H1 (cell line): ENCODE measurements at regions not wholly inside any gene's neighbourhood (a gene's known extent, or its start where the extent isn't known, plus 50 kb on each side); places are given as distances from the start of the nearest gene placed in this dataset.

Source experiments
- CTCF ChIA-PET: fragments of 300-600 bp; sonication (Branson Sonifier 250); formaldehyde crosslinking; loops from one replicate; lab custom pipeline; 2021; ENCODE audit not compliant: partially characterized antibody; lab: Charles Lee
- POLR2A ChIA-PET: fragments of 300-600 bp; sonication (Branson Sonifier 250); formaldehyde crosslinking; loops from one replicate; lab custom pipeline; 2021; ENCODE audit warnings: inconsistent platforms; ENCODE audit not compliant: partially characterized antibody; lab: Charles Lee
- DNase-seq, 2 experiments: peaks; one replicate each; pipeline versions ENCODE4 v3.0.0 to v3.0.0-alpha.2; 2010 to 2022; ENCODE audit warnings: low spot score in 2 of 2, low read depth in 1 of 2, mixed read lengths in 1 of 2
- FAIRE-seq: peaks from 2 replicates; lab custom pipeline; 2011; peaks lifted over from hg19 to GRCh38; lab: Jason Lieb, UNC
- H2AFZ ChIP-seq: 2 replicates; pipeline ENCODE4 v1.8.1; 2012; ENCODE audit warnings: low read length, inconsistent platforms
- H2AK5ac ChIP-seq: 2 replicates; pipeline ENCODE4 v1.6.1; 2013; ENCODE audit warnings: low read depth, low read length
- H2BK120ac ChIP-seq: replicated peaks from 2 replicates; pipeline ENCODE3; 2013; ENCODE audit warnings: low read depth, low read length, inconsistent platforms
- H2BK12ac ChIP-seq: 2 replicates; pipeline ENCODE4 v1.6.1; 2013; ENCODE audit warnings: low read depth, low read length
- H2BK15ac ChIP-seq: 2 replicates; pipeline ENCODE4 v1.6.1; 2013; ENCODE audit warnings: low read length
- H2BK20ac ChIP-seq: 2 replicates; pipeline ENCODE4 v1.6.1; 2013; ENCODE audit warnings: low read length
- H2BK5ac ChIP-seq: 2 replicates; pipeline ENCODE4 v1.6.1; 2013; ENCODE audit warnings: low read depth, low read length
- H3K14ac ChIP-seq: 2 replicates; pipeline ENCODE4 v1.6.1; 2013; ENCODE audit warnings: inconsistent platforms; ENCODE audit not compliant: insufficient read length
- H3K18ac ChIP-seq: 2 replicates; pipeline ENCODE4 v1.6.1; 2013; ENCODE audit warnings: low read length; ENCODE audit errors: extremely low read depth
- H3K23ac ChIP-seq: 2 replicates; pipeline ENCODE4 v1.6.1; 2013; ENCODE audit warnings: inconsistent platforms; ENCODE audit not compliant: insufficient read length
- H3K23me2 ChIP-seq: 2 replicates; pipeline ENCODE4 v1.6.1; 2013; ENCODE audit warnings: low read depth, low read length
- H3K27ac ChIP-seq: 2 replicates; pipeline ENCODE4 v1.6.1; 2011; ENCODE audit warnings: low read depth, low read length, inconsistent platforms
- H3K27me3 ChIP-seq, 4 experiments: replicated peaks in 1 of 4; 1 replicate in 1 of 4; 2 replicates in 3 of 4; pipeline versions ENCODE4 v1.6.1 to v1.8.1; 2011 to 2013; ENCODE audit warnings: low read length in 3 of 4, mild to moderate bottlenecking in 3 of 4, inconsistent platforms in 2 of 4, mixed read lengths in 2 of 4, moderate library complexity in 1 of 4; ENCODE audit not compliant: control insufficient read depth in 3 of 4, insufficient read depth in 3 of 4; ENCODE audit errors: extremely low read depth in 1 of 4
- H3K36me3 ChIP-seq, 4 experiments: 2 replicates each; pipeline versions ENCODE4 v1.6.1 to v1.8.1; 2011 to 2013; ENCODE audit warnings: mild to moderate bottlenecking in 4 of 4, low read length in 3 of 4, moderate library complexity in 2 of 4, control low read depth in 1 of 4, inconsistent platforms in 1 of 4; ENCODE audit not compliant: insufficient read depth in 4 of 4, control insufficient read depth in 2 of 4
- H3K4ac ChIP-seq: replicated peaks from 2 replicates; pipeline ENCODE3; 2013; ENCODE audit warnings: low read length, low read depth, mixed read lengths, inconsistent platforms; ENCODE audit not compliant: insufficient read length
- H3K4me1 ChIP-seq, 4 experiments: replicated peaks in 1 of 4; 1 replicate in 1 of 4; 2 replicates in 3 of 4; pipeline versions ENCODE4 v1.6.1 to v1.8.1; 2011 to 2013; ENCODE audit warnings: low read length in 3 of 4, inconsistent platforms in 2 of 4, mixed read lengths in 1 of 4; ENCODE audit not compliant: insufficient read depth in 4 of 4, control insufficient read depth in 3 of 4
- H3K4me2 ChIP-seq, 2 experiments: 2 replicates each; pipeline versions ENCODE4 v1.6.1 to v1.8.1; 2011 to 2013; ENCODE audit warnings: low read depth in 2 of 2, low read length in 2 of 2, control low read depth in 1 of 2, inconsistent platforms in 1 of 2, mild to moderate bottlenecking in 1 of 2; ENCODE audit not compliant: insufficient read depth in 1 of 2
- H3K4me3 ChIP-seq, 4 experiments: fragments of 200-600, 300-600 bp in 1 of 4; sonication (generic), shearing (Covaris generic), sonication (Bioruptor Twin) in 1 of 4; 2 replicates each; pipeline versions ENCODE4 v1.5.1 to v1.8.1; 2011 to 2016; ENCODE audit warnings: low read length in 4 of 4, low read depth in 3 of 4, control low read depth in 2 of 4, inconsistent platforms in 2 of 4, mild to moderate bottlenecking in 2 of 4, mixed read lengths in 1 of 4, moderate library complexity in 1 of 4; ENCODE audit not compliant: insufficient read depth in 2 of 4; ENCODE audit errors: extremely low read depth in 1 of 4
- H3K56ac ChIP-seq: replicated peaks from 2 replicates; pipeline ENCODE3; 2013; ENCODE audit warnings: low read depth, mild to moderate bottlenecking, mixed read lengths, low read length, inconsistent platforms; ENCODE audit not compliant: insufficient read length
- H3K79me1 ChIP-seq: 2 replicates; pipeline ENCODE4 v1.6.1; 2013; ENCODE audit warnings: low read depth, low read length, control low read depth
- H3K79me2 ChIP-seq, 2 experiments: 2 replicates each; pipeline versions ENCODE4 v1.6.1 to v1.8.1; 2012 to 2013; ENCODE audit warnings: low read length in 2 of 2, mild to moderate bottlenecking in 2 of 2, inconsistent platforms in 1 of 2; ENCODE audit not compliant: insufficient read depth in 2 of 2, control insufficient read depth in 1 of 2
- H3K9ac ChIP-seq, 4 experiments: replicated peaks in 1 of 4; 1 replicate in 1 of 4; 2 replicates in 3 of 4; pipeline versions ENCODE4 v1.6.1 to v1.8.1; 2011 to 2013; ENCODE audit warnings: low read depth in 3 of 4, low read length in 3 of 4, control low read depth in 2 of 4, mild to moderate bottlenecking in 2 of 4, moderate library complexity in 2 of 4, inconsistent platforms in 1 of 4; ENCODE audit errors: extremely low read depth in 1 of 4
- H3K9me3 ChIP-seq, 2 experiments: 2 replicates each; pipeline versions ENCODE4 v1.6.1 to v1.8.1; 2012 to 2013; ENCODE audit warnings: mild to moderate bottlenecking in 2 of 2, moderate library complexity in 2 of 2, control low read depth in 1 of 2, inconsistent platforms in 1 of 2, low read depth in 1 of 2, low read length in 1 of 2, mixed read lengths in 1 of 2; ENCODE audit not compliant: insufficient read depth in 2 of 2
- H4K20me1 ChIP-seq, 2 experiments: replicated peaks in 1 of 2; 2 replicates each; pipeline versions ENCODE3 to v1.8.1; 2011 to 2013; ENCODE audit warnings: inconsistent platforms in 2 of 2, low read length in 2 of 2, mild to moderate bottlenecking in 1 of 2; ENCODE audit not compliant: insufficient read depth in 2 of 2, control insufficient read depth in 1 of 2
- H4K5ac ChIP-seq: 2 replicates; pipeline ENCODE4 v1.6.1; 2013; ENCODE audit warnings: low read length, low read depth, mixed read lengths, inconsistent platforms; ENCODE audit not compliant: insufficient read length
- H4K8ac ChIP-seq: 2 replicates; pipeline ENCODE4 v1.8.0; 2013; ENCODE audit warnings: mild to moderate bottlenecking, moderate library complexity, low read length, inconsistent platforms; ENCODE audit not compliant: insufficient read depth; ENCODE audit errors: extremely low read depth
- H4K91ac ChIP-seq: replicated peaks from 2 replicates; pipeline ENCODE3; 2013; ENCODE audit warnings: low read length, mixed read lengths, inconsistent platforms; ENCODE audit not compliant: insufficient read length
- BCL11A ChIP-seq, 2 experiments: IDR thresholded peaks; one replicate each; pipeline ENCODE4 v1.6.1; 2011; ENCODE audit warnings: low read depth in 2 of 2, low read length in 2 of 2, mild to moderate bottlenecking in 2 of 2
- CHD1 ChIP-seq: IDR thresholded peaks from 2 replicates; pipeline ENCODE4 v1.6.1; 2012; ENCODE audit warnings: low read depth, low read length, improper control_type of control experiment
- CREB1 ChIP-seq: IDR thresholded peaks from 2 replicates; pipeline ENCODE4 v1.6.1; 2012; ENCODE audit warnings: inconsistent platforms
- CTBP2 ChIP-seq: IDR thresholded peaks from 2 replicates; pipeline ENCODE4 v1.7.0; 2011; ENCODE audit warnings: borderline replicate concordance, mild to moderate bottlenecking, moderate library complexity, mixed read lengths, low read length; ENCODE audit not compliant: insufficient read depth, insufficient read length
- EP300 ChIP-seq, 2 experiments: IDR thresholded peaks; 1 replicate in 1 of 2; 2 replicates in 1 of 2; pipeline ENCODE4 v1.6.1; 2011 to 2012; ENCODE audit warnings: low read depth in 2 of 2, low read length in 2 of 2, mild to moderate bottlenecking in 2 of 2, borderline replicate concordance in 1 of 2, inconsistent platforms in 1 of 2, moderate library complexity in 1 of 2
- FOSL1 ChIP-seq: IDR thresholded peaks from 2 replicates; pipeline ENCODE4 v1.6.1; 2011; ENCODE audit warnings: mild to moderate bottlenecking, low read depth, low read length, moderate library complexity; ENCODE audit not compliant: insufficient read depth
- GABPA ChIP-seq: IDR thresholded peaks from 2 replicates; pipeline ENCODE4 v1.6.1; 2011; ENCODE audit warnings: mild to moderate bottlenecking, low read length, moderate library complexity, borderline replicate concordance; ENCODE audit not compliant: insufficient read depth
- HDAC6 ChIP-seq: IDR thresholded peaks from one replicate; pipeline ENCODE4 v1.7.1; 2012; ENCODE audit warnings: low read depth, mild to moderate bottlenecking, inconsistent platforms, low read length, moderate library complexity
- MAX ChIP-seq: IDR thresholded peaks from 2 replicates; pipeline ENCODE4 v1.6.1; 2012; ENCODE audit warnings: inconsistent platforms
- NRF1 ChIP-seq: IDR thresholded peaks from 2 replicates; pipeline ENCODE4 v1.6.1; 2011; ENCODE audit warnings: mild to moderate bottlenecking, low read depth, low read length, improper control_type of control experiment
- POLR2A ChIP-seq, 2 experiments: IDR thresholded peaks; 1 replicate in 1 of 2; 2 replicates in 1 of 2; pipeline ENCODE4 v1.6.1; 2011; ENCODE audit warnings: low read depth in 2 of 2, low read length in 2 of 2, mild to moderate bottlenecking in 2 of 2; ENCODE audit errors: control extremely low read depth in 1 of 2
- POU5F1 ChIP-seq: IDR thresholded peaks from 2 replicates; pipeline ENCODE4 v1.6.1; 2011; ENCODE audit warnings: low read depth, mild to moderate bottlenecking, low read length, moderate library complexity
- SIN3A ChIP-seq, 2 experiments: IDR thresholded peaks in 1 of 2; conservative IDR thresholded peaks in 1 of 2; 2 replicates each; pipeline ENCODE4 v1.6.1; 2011 to 2012; ENCODE audit warnings: low read length in 2 of 2, improper control_type of control experiment in 1 of 2, low read depth in 1 of 2, mild to moderate bottlenecking in 1 of 2
- SP4 ChIP-seq: IDR thresholded peaks from 2 replicates; pipeline ENCODE4 v1.6.1; 2012; ENCODE audit warnings: low read length, inconsistent platforms
- TAF7 ChIP-seq: optimal IDR thresholded peaks from 2 replicates; pipeline ENCODE3; 2011; ENCODE audit warnings: low read depth, mild to moderate bottlenecking, inconsistent platforms, low read length, moderate library complexity, borderline replicate concordance
- TEAD4 ChIP-seq: IDR thresholded peaks from 2 replicates; pipeline ENCODE4 v1.6.1; 2012; ENCODE audit warnings: low read depth, low read length, inconsistent platforms, mixed read lengths
- WGBS, 2 experiments: shearing (Covaris generic) in 1 of 2; methylation state at CpG; one replicate each; pipeline versions ENCODE4 v1.1.6 to v1.1.7; 2013 to 2015; ENCODE audit warnings: low lambda C conversion rate in 2 of 2, mixed read lengths in 2 of 2, inconsistent platforms in 1 of 2, low coverage in 1 of 2, missing lambda C conversion rate in 1 of 2; ENCODE audit not compliant: insufficient replicate concordance in 2 of 2, insufficient coverage in 1 of 2, insufficient read length in 1 of 2; ENCODE audit errors: extremely low coverage in 1 of 2, missing lambda C conversion rate in 1 of 2; 5-methylcytosine and 5-hydroxymethylcytosine counted together

- Histone ChIP-seq H3K18ac (no peak overlapping the region), H4K8ac (no peak overlapping the region), H3K79me1 (no peaks in the 10 kb centered on the region), H4K91ac (no peak overlapping the region), H3K27me3 (no peaks in the 10 kb centered on the region), H3K27ac (no peak overlapping the region), H2BK20ac (no peak overlapping the region), H3K79me2 (no peaks in the 10 kb centered on the region), H2BK12ac (no peak overlapping the region), H3K56ac (no peak overlapping the region), H3K4me3 (no peak overlapping the region), H3K23ac (no peak overlapping the region), H2BK120ac (no peak overlapping the region), H4K5ac (no peak overlapping the region), H3K23me2 (no peaks in the 10 kb centered on the region), H3K9me3 (no peaks in the 10 kb centered on the region), H3K4me1 (no peaks in the 10 kb centered on the region), H2AFZ (no peak overlapping the region), H2BK5ac (no peak overlapping the region), H3K36me3 (no peaks in the 10 kb centered on the region), H3K14ac (no peak overlapping the region), H2AK5ac (no peak overlapping the region), H3K9ac (no peak overlapping the region; a peak in 1 of 7 replicates), H4K20me1 (peaks cover 0 to 3% of the 10 kb centered on the region in 2 experiments), H3K4me2 (no peak overlapping the region), H3K4ac (no peak overlapping the region), H2BK15ac (no peak overlapping the region)
- CTCF ChIA-PET = interaction anchor here (0.6 kb wide), 1 partner anchor 99 kb away, joined by 3 read pairs; no protein-coding TSS in a partner anchor
- POLR2A ChIA-PET = no interaction called here
- WGBS, 2 experiments = 94 to 100% methylated on average over 1 to 15 of the region's 15 CpGs
- FAIRE-seq (no peak), DNase-seq (no peak)
- TF ChIP-seq TEAD4 = no peak
- no peak for TF ChIP-seq POLR2A (IDR thresholded peaks at IDR 0.05; ENCODE audit: control extremely low read depth in 1 of 2, low read depth in 2 of 2, low read length in 2 of 2)
- TF ChIP-seq SP4 = no peak
- TF ChIP-seq TAF7 = no peak
- no peak for TF ChIP-seq CHD1
- TF ChIP-seq HDAC6 = no peak
- no peak for TF ChIP-seq BCL11A (IDR thresholded peaks at IDR 0.05; ENCODE audit: low read depth in 2 of 2, low read length in 2 of 2)
- TF ChIP-seq NRF1 = no peak
- no peak for TF ChIP-seq POU5F1
- TF ChIP-seq EP300 (IDR thresholded peaks at IDR 0.05; ENCODE audit: borderline replicate concordance in 1 of 2, low read depth in 2 of 2, low read length in 2 of 2) = no peak
- TF ChIP-seq CTBP2 = no peak
- TF ChIP-seq FOSL1 = no peak
- TF ChIP-seq GABPA = no peak
- no peak for TF ChIP-seq SIN3A (conservative IDR thresholded peaks at IDR 0.05 in 1 of 2, IDR thresholded peaks at IDR 0.05 in 1 of 2; ENCODE audit: low read depth in 1 of 2, low read length in 2 of 2)
- no peak for TF ChIP-seq MAX
- TF ChIP-seq CREB1 = no peak
Measured at GRCh38 chr22:49111085-49111484, 716.6 kb downstream of the BRD1 start.
